M059J (cell line): ENCODE measurements at regions not wholly inside any gene's neighbourhood (a gene's known extent, or its start where the extent isn't known, plus 50 kb on each side); places are given as distances from the start of the nearest gene placed in this dataset.
A peak's percentile ranks its signal among the peaks of the same experiment; 100 is the strongest.

Experiments
- DNase-seq: peaks from one replicate; pipeline ENCODE4 v3.0.0-alpha.2; 2012; ENCODE audit warnings: low read depth

- DNase-seq: no peak
These were observed 255.6 kb downstream of the PREX1 start for GRCh38 chr20:48571949-48572847.

- DNase-seq: no peak
These were observed 258.1 kb downstream of the PREX1 start for GRCh38 chr20:48569679-48570078.

- DNase-seq: no peak
These were observed 259.3 kb downstream of the PREX1 start for GRCh38 chr20:48568520-48568919.

GRCh38 chr20:48567145-48567544 lies 260.7 kb downstream of the PREX1 start:
- no peak for DNase-seq

GRCh38 chr20:48564982-48565539 lies 262.7 kb downstream of the PREX1 start:
- no peak for DNase-seq

- no peak for DNase-seq
These were observed 264.5 kb downstream of the PREX1 start for GRCh38 chr20:48563191-48563870.

GRCh38 chr20:48562586-48563116 lies 265.1 kb downstream of the PREX1 start:
- DNase-seq: no peak

- no peak for DNase-seq
These were observed 268.9 kb downstream of the PREX1 start for GRCh38 chr20:48558906-48559305.

- DNase-seq: no peak
These were observed 270.4 kb downstream of the PREX1 start for GRCh38 chr20:48557380-48557779.

GRCh38 chr20:48556956-48557355 lies 270.8 kb downstream of the PREX1 start:
- DNase-seq: no peak

GRCh38 chr20:48552550-48552949 lies 275.2 kb downstream of the PREX1 start:
- DNase-seq: no peak

- DNase-seq: peak; percentile 24
These were observed 277.0 kb downstream of the PREX1 start for GRCh38 chr20:48550814-48551213.

GRCh38 chr20:48547664-48548063 lies 280.1 kb downstream of the PREX1 start:
- no peak for DNase-seq

GRCh38 chr20:48544402-48545339 lies 283.1 kb downstream of the PREX1 start:
- DNase-seq: peak; percentile 15

- DNase-seq: no peak
These were observed 286.2 kb downstream of the PREX1 start for GRCh38 chr20:48541581-48542071.

- peak; percentile 77 for DNase-seq
These were observed 288.9 kb downstream of the PREX1 start for GRCh38 chr20:48538856-48539255.

GRCh38 chr20:48538058-48538825 lies 289.6 kb downstream of the PREX1 start:
- DNase-seq: peak; percentile 98

GRCh38 chr20:48536206-48536605 lies 291.6 kb downstream of the PREX1 start:
- no peak for DNase-seq

GRCh38 chr20:48535556-48535955 lies 292.2 kb downstream of the PREX1 start:
- DNase-seq: no peak

- peak; percentile 30 for DNase-seq
These were observed 295.8 kb downstream of the PREX1 start for GRCh38 chr20:48532028-48532427.
